Gastrocnemius medialis (tissue), 4 donors: ENCODE measurements at regions not wholly inside any gene's neighbourhood (a gene's known extent, or its start where the extent isn't known, plus 50 kb on each side); places are given as distances from the start of the nearest gene placed in this dataset.

Experiments
- ATAC-seq, 2 donors: fragments of 150-250 bp; one replicate each; pipeline ENCODE4 v1.9.1; 2016
- DNase-seq, 2 donors: peaks; one replicate each; pipeline ENCODE4 v3.0.0-alpha.2; 2019
- H3K27ac ChIP-seq, 4 donors: fragments of 200-600 bp; sonication (generic); 1 replicate in 1 of 4; 2 replicates in 3 of 4; pipeline ENCODE4 v1.5.1; 2016 to 2018; ENCODE audit warnings: mild to moderate bottlenecking in 2 of 4, moderate library complexity in 1 of 4
- H3K27me3 ChIP-seq, 3 donors: fragments of 200-600 bp; sonication (generic) in 2 of 3; 1 replicate in 1 of 3; 2 replicates in 2 of 3; pipeline versions ENCODE4 v1.5.1 to v1.6.0; 2016 to 2019; ENCODE audit warnings: mild to moderate bottlenecking in 1 of 3, moderate library complexity in 1 of 3
- H3K36me3 ChIP-seq, 2 donors: fragments of 200-600 bp; sonication (generic) in 1 of 2; one replicate each; pipeline ENCODE4 v1.5.1; 2017 to 2018
- H3K4me1 ChIP-seq, 2 donors: fragments of 200-600 bp; sonication (generic) in 1 of 2; one replicate each; pipeline ENCODE4 v1.5.1; 2016 to 2017; ENCODE audit warnings: mild to moderate bottlenecking in 2 of 2
- H3K4me3 ChIP-seq, 4 donors: fragments of 200-600 bp; sonication (generic) in 3 of 4; 1 replicate in 1 of 4; 2 replicates in 3 of 4; pipeline ENCODE4 v1.5.1; 2016 to 2019; ENCODE audit warnings: mild to moderate bottlenecking in 2 of 4
- H3K9me3 ChIP-seq, 3 donors: fragments of 200-600 bp; sonication (generic) in 2 of 3; 1 replicate in 1 of 3; 2 replicates in 2 of 3; pipeline ENCODE4 v1.5.1; 2016 to 2019
- POLR2A ChIP-seq, 2 donors: fragments of 450-650 bp; IDR thresholded peaks; one replicate each; pipeline ENCODE4 v1.6.1; 2017; ENCODE audit warnings: antibody characterized with exemption in 2 of 2, mild to moderate bottlenecking in 2 of 2, moderate library complexity in 2 of 2
- in situ Hi-C, 4 donors: fragments of 200-750 bp; cut with MboI; loops; one replicate each; pipeline versions ENCODE4 v1.15.0 to v1.8.0; 2017; ENCODE audit warnings: low sequenced_read_pairs in 4 of 4
- intact Hi-C: fragments of 100-400 bp; cut with DNase I; formaldehyde crosslinking; loops from one replicate; pipeline ENCODE4 v1.15.1; 2023; ENCODE audit warnings: low total_unique reads
- TF ChIP-seq, protein P1 (sequence below), 5 experiments: fragments of 450-650 bp in 3 of 5; fragments of 200-600 bp in 2 of 5; sonication (generic) in 2 of 5; IDR thresholded peaks in 4 of 5; conservative IDR thresholded peaks in 1 of 5; 1 replicate in 4 of 5; 2 replicates in 1 of 5; pipeline ENCODE4 v1.5.1; 2016 to 2019; ENCODE audit warnings: antibody characterized with exemption in 5 of 5, mild to moderate bottlenecking in 3 of 5, moderate library complexity in 3 of 5

GRCh38 chr14:97218691-97219430 lies 421.7 kb downstream of the VRK1 start:
- in situ Hi-C loops, result no loop called here
- no peak for DNase-seq
- no peak overlapping the region for H3K27ac ChIP-seq
- peak overlapping the region in 2 of 4 donors; percentile 12 to 27 for H3K4me3 ChIP-seq
- H3K36me3 ChIP-seq, result no peaks in the 10 kb centered on the region
- no peaks in the 10 kb centered on the region for H3K4me1 ChIP-seq
- TF ChIP-seq POLR2A (IDR thresholded peaks at IDR 0.05), result no peak
- TF ChIP-seq, protein P1, sequence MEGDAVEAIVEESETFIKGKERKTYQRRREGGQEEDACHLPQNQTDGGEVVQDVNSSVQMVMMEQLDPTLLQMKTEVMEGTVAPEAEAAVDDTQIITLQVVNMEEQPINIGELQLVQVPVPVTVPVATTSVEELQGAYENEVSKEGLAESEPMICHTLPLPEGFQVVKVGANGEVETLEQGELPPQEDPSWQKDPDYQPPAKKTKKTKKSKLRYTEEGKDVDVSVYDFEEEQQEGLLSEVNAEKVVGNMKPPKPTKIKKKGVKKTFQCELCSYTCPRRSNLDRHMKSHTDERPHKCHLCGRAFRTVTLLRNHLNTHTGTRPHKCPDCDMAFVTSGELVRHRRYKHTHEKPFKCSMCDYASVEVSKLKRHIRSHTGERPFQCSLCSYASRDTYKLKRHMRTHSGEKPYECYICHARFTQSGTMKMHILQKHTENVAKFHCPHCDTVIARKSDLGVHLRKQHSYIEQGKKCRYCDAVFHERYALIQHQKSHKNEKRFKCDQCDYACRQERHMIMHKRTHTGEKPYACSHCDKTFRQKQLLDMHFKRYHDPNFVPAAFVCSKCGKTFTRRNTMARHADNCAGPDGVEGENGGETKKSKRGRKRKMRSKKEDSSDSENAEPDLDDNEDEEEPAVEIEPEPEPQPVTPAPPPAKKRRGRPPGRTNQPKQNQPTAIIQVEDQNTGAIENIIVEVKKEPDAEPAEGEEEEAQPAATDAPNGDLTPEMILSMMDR (IDR thresholded peaks at IDR 0.05 in 4 of 5, conservative IDR thresholded peaks at IDR 0.05 in 1 of 5), result no peak
- intact Hi-C loops, result no loop called here
- no peak for ATAC-seq
- H3K9me3 ChIP-seq, result no peaks in the 10 kb centered on the region
- H3K27me3 ChIP-seq, result peaks cover 12 to 27% (median 20%) of the 10 kb centered on the region in 3 donors

- no peak for ATAC-seq
- Histone ChIP-seq H3K27me3 (peaks cover 12 to 27% (median 20%) of the 10 kb centered on the region in 3 donors), H3K9me3 (no peaks in the 10 kb centered on the region), H3K4me3 (no peak overlapping the region), H3K36me3 (no peaks in the 10 kb centered on the region), H3K27ac (no peak overlapping the region), H3K4me1 (no peaks in the 10 kb centered on the region)
- in situ Hi-C loops, result no loop called here
- intact Hi-C loops, result no loop called here
- TF ChIP-seq POLR2A (IDR thresholded peaks at IDR 0.05), result no peak
- TF ChIP-seq, protein P1 (IDR thresholded peaks at IDR 0.05 in 4 of 5, conservative IDR thresholded peaks at IDR 0.05 in 1 of 5), result no peak
- DNase-seq, result no peak
These were observed 422.3 kb downstream of the VRK1 start for GRCh38 chr14:97219431-97220017.

DNA sequence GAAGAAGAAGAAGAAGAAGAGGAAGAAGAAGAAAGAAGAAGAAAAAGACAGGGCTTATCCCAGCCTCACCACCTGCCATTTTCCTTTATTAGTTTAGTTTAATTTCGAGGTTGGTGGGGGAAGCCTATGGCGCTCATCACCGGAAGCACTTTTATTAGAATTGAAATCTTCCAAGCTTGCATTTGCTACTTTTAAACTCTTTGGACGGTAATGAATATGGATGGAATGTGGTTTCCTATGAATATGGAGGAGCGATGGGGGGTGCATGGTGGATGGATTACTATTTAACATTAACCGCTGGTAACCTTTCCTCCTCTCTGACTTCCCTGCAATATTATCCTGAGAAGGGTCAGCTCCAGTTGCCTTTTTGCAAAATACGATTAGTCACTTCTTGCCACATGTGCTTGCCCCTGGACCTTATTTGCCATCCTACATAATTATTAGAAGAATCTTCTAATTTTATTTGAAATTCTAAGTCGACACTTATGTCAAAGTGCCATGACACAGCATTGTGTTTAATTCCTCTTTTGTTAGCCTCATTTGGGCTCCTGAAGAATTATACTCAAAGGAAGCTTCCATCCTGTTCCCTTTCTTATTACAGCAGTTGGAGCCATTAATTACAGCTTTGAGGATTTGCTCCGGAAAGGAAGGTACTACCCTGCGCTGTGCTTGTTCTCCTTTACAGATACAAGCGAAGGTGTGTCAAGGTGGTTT lies 424.5 kb downstream of the VRK1 start:
- DNase-seq (no peak), ATAC-seq (no peak)
- Histone ChIP-seq H3K4me1 (no peaks in the 10 kb centered on the region), H3K36me3 (no peaks in the 10 kb centered on the region), H3K27ac (no peak overlapping the region), H3K4me3 (no peak overlapping the region), H3K9me3 (no peaks in the 10 kb centered on the region), H3K27me3 (peaks cover 12 to 27% (median 20%) of the 10 kb centered on the region in 3 donors)
- intact Hi-C loops, result no loop called here
- TF ChIP-seq, protein P1 (IDR thresholded peaks at IDR 0.05 in 4 of 5, conservative IDR thresholded peaks at IDR 0.05 in 1 of 5), result no peak
- in situ Hi-C loops, result no loop called here

DNA sequence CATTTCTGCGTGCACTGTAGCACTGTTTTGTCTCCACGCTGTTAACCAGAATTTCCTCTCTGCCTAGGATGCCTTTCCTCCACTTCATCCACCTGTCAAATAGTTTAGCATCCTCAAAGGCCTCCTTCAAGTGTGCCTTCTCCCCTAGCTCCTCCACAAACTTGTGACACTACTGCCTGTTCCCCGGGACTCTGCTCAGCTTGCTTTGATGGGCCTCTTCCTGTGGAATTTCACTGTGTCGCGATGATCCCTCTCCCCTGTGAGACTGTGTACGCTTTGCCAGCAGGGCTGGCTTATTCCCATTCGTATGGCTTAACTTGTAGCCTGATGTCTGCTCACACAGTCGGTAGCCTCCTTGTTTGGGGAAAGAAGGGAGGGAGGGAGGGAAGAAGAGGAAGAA lies 426.8 kb downstream of the VRK1 start:
- intact Hi-C loops, result no loop called here
- Histone ChIP-seq H3K36me3 (no peaks in the 10 kb centered on the region), H3K4me1 (no peaks in the 10 kb centered on the region), H3K27ac (no peak overlapping the region), H3K27me3 (peaks cover 10 to 15% (median 12%) of the 10 kb centered on the region in 3 donors), H3K4me3 (no peak overlapping the region), H3K9me3 (no peaks in the 10 kb centered on the region)
- DNase-seq, result no peak
- no peak for ATAC-seq
- TF ChIP-seq, protein P1 (IDR thresholded peaks at IDR 0.05 in 4 of 5, conservative IDR thresholded peaks at IDR 0.05 in 1 of 5), result no peak
- TF ChIP-seq POLR2A (IDR thresholded peaks at IDR 0.05), result no peak
- in situ Hi-C loops, result no loop called here
